Hematopoietic multipotent progenitor cell treated with erythropoietin and hydrocortisone succinate and interleukin-3 and kit ligand, for 17 days (in vitro differentiated cells): ENCODE measurements at regions not wholly inside any gene's neighbourhood (a gene's known extent, or its start where the extent isn't known, plus 50 kb on each side); places are given as distances from the start of the nearest gene placed in this dataset.

ENCODE experiments used
- DNase-seq: peaks from one replicate; pipeline ENCODE4 v3.0.0-alpha.2; 2015; ENCODE audit warnings: low spot score

DNA sequence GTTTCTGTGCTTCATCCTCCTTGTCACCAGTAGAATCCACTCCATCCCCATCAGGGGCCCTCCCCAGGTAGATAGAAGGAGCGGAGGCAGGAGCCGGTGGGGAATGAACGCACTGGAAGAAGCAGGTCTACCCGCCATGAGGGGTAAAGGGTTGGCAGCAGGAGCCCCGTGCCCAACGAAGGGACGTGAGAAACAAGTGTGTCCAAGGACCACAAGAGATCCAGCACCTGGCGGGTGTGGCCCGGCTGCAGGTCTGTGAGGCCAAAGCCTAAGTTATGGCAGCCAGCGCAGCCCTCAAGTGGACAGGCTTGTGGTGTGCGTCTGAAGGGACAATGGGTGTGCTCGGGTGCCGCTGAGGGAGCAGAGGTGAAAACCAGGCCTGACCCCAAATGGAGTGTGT is 94.3 kb downstream of the IRX2 start:
- DNase-seq, result no peak

DNA sequence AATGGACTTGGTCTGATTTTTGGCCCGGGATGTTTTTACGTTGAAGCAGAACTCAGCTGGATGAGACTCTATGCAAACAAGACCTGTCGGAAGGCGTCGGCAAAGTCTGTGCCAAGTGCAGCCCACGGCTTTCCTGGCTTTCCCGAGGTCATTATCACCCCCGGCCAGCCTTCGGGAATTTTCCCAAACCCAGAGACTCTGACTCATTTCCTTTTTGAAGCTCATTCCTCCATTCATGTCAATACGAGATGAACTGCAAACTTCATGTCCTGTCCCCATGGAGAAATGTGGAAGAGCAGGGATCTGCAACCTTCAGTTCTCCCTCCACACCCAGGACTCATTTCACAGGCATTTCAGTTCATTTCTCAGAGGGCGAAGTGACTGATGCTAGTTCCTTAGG is 95.3 kb downstream of the IRX2 start:
- no peak for DNase-seq

DNA sequence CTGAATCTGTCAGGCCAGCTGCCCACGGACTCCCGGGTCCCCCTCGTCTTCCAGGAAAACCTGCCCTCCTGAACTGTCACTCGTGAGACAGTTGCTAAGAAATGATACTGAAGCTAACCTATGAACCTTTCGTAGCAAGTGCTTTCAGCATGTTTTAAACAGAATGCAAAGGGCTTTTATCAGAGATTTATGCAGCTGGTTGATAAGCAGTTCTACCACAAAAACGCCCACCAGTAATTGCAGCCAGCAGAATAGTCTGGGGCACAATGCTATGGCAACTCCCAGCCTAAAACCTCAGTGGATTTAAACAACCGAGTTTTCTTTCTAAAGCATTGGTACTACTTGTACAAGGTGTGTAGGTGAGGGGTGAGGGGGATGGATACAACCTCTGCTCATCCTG is 97.5 kb downstream of the IRX2 start:
- DNase-seq, result no peak

DNA sequence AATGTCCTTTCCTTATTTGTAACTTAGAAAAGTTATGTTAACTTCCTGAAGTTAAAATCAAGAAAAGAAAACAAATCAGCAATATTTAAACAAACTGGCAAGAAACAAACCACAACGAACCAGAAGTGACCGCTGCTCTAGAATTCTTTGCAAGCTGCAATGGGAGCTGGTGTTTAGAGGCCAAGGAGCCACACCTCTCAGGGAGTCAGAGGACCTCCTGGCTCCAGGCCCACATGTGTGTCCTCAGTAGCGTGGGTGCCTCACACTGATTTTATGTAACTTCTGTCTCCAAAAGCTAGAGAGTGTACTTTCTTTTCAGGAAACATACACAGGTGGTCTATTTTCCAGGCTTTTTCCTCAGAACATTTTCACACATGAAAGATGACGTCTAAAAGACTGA is 100.4 kb downstream of the IRX2 start:
- no peak for DNase-seq

DNA sequence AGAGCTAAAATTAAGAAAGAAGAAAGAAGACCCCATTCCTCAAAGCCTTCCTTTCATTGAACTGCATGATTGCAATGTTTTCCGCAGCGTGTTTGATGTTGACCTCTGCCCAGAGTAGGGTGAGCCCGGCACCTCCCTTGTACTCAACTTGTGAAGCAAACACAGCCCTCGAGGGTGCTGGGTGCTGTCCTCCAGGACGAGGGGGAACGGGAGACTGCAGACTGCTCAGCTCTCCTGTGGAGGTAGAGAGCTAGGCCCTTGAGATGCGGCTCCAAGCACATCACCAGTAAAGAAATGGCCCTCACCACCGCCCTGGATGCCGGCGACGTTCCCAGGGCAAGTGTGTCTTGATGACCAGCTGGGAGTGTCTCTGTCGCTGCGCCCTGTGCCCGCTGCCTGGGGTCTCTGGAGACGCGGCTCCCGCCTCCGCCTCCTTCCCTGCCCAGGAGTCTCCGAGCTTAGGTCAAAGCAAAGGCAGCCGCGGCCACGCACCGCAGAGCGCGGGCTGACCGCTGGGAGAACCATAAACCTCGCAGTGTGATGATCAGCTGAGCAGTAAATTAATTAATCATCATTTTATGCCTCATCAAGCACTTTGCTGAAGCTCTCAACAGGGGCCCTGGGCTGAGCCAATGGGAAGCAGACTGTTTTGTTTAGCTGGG is 108.7 kb downstream of the IRX2 start:
- DNase-seq, result no peak

DNA sequence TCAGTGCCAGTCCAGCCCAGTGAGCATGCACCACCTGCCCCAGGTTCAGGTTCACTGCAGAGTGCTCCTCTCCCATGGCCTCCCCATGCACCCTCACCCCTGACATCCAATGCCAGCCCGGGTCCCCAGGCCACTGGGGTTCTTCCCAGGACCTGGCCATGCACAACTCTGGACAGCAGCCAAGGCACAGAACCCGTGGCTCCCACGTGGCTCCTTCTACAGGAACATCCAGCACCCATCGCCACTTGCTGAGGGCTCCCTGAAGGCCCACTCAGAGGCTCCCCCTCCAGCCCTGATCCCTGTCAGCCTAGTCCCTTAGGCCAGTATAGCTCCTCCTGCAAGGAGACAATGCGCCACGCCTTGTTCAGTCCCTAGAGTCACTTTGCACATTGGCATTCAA is 110.8 kb downstream of the IRX2 start:
- DNase-seq, result no peak

DNA sequence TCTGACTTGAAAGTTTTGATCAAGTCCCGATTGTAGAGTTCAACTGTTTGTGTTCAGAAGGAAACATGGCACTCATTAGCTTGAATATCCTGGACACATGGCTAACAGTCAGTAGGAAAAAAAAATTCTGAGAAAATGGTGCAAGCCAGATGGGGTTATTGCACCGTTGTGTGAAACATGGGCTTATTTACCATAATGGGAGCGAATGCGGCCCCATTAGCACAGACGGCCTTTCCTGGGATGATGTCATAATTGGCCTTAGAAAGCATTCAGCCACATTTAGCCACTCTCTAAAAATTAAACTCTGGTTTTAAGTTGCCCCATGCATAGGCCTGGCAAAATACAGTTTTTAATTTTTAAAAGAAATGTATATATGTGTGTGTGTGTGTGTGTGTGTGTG is 112.1 kb downstream of the IRX2 start:
- DNase-seq, result no peak

DNA sequence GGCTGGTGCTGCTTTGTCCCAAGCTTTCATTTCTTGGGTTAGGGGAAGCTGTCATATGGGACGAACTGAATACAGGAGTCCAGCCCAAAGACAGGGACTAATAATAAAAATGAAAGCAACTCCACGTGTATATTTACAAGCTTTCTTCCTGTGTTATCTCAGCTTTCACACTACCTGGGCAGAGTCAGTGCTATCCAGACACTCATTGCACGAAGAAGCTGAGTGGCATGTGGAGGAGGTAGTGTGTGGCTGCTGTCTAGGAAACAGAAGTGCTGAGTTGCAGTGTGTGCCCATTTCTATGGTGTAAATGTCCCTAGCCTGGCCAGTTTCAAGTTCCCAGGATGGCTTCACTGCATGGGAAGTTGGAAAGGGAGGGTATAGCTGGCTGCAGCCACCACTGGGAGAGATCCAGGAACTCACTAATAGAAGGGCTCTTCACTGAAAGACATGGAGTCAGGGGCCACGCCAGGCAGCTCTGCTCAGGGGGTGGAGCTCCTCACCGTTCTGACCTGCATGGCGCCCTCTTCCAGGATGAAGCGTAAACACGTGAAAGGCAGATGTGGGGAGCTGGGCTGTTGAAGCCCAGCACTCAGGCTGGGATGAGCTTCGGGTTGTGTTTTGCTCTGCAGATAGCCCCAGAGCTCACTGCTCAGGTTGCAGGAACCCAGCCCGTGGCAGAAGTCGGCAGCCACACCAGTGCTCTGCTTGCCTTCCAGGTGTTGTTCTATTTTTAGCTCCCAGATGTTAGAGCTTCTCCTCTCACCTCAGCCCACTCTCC is 116.9 kb downstream of the IRX2 start:
- DNase-seq, result no peak

DNA sequence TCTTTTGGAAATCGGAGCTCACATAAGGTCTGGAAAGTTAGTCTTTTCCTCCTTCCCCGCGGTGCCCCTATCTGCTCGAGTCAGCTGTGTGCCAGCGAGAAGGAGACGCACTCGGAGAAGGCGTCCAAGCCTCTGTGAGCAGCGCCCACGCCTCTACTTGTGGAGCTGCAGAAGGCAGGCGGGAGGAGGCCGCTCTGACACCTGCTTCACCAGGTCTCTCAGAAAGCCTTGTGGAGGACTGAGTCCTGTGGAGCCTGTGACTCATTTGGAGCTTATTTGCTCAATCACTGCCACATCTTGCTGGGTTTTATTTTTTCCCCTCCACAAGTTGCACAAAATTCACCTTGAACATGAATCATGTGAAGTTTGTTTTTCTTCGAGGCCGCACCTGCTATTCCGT is 117.5 kb downstream of the IRX2 start:
- no peak for DNase-seq

DNA sequence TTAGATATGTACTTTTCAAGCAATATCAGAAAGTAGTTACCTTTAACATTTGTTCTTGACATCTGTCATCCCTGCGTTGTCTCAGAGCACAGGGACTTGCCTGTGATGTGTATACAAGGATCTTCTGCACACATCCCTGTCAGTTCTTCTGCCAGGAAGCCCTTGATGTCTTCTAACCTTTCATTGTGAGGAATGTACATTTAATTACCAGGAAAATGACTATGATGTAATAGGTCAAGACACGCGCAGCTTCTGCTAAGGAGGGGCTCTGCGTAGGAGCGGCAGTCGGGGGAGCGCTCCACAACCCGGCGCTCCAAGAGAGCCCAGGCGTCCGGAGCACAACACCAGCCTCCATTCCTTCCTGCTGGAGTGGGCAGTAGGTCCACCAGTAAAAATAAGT is 119.7 kb downstream of the IRX2 start:
- DNase-seq, result no peak

DNA sequence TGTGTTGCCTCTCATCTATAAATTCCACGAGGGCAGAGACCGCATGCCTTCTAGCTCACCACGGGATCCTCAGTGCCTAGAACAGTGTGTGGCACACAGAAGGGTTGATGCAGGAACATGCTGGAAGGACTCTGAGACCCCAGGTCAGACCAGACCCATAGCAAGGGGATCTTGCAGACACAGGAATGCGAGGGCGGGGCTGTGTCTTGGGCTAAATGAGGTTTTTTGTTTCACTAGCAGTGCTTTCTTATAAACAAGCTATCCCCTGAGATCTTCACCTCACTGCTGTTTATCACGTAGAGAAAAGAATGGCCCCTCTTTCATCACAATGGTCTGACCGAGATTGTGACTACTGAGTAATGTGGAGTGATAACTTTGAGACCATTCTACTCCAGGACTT is 122.4 kb downstream of the IRX2 start:
- no peak for DNase-seq

DNA sequence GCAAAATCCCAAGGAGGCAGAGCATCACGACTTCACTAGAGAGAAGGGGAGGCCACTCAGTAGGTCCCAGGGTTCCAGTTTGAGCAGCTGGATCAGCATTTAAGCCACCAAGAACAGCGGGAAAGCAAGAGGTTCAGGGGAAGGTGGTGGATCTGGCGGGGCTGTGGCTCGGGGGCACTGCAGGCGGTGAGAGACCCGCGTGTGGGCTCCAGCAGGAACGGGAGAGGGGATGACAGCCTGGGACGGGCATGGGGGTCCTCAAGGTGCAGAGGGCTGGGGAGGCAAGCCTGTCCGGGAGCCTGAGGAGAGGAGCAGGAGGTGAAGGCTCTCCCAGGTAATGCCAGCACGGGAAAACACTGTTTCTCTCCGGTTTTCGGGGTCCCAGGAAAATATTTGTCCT is 123.6 kb downstream of the IRX2 start:
- DNase-seq, result no peak

DNA sequence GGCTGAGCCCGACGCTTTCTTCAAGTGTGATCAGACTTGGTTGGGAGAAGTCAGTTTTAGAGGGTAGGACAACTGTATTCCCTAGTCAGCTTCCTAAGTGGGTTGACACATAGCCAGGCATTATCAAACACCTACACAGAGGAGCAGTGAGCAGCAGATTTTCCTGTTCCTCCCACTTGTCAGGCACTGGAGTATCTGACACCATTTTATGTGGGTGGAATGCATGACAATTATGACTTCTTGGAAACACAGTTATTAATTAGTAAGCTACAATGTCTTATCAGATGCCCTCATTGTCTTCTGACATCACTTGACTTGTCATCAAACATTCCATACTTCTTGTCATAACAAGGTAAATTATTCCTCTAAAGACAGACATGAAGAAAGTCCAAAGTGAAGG is 124.9 kb downstream of the IRX2 start:
- DNase-seq, result peak; percentile 3

DNA sequence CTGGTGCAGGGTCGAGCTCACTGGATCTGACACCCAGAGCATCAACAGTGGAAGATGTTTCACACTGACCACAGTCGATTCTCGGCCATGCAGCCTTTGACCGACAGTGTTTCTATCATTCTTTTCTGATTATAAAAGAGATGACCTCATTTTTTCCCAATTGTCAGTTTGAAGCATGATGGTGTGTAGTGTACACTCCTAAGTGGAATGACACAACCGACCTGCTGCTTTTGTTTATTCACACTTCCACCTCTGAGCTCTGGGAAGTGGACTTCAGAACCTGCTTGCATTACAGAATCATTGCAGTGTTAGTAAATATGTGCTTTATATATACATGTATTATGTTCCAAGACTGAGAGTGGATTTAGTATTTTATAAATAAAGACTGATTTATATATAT is 128.6 kb downstream of the IRX2 start:
- no peak for DNase-seq

DNA sequence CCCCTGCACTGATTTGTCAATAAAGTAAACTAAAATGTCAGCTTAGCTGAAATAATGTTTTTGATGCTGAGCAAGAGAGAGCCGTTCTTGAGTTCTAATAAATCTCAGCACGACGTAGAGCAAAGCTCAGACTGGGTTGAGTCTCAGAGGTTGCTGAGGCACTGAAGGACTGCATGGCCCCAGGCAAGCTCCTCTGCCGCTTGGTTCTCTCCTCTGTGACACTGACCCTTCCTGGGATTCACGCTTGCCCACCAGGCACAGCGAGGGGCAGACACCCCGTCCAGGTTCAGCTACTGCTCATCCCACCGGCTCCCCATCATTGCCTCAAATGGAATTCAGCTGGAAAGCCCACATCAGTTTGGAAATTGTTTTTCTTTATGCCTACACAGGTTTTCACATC is 129.8 kb downstream of the IRX2 start:
- DNase-seq, result no peak

DNA sequence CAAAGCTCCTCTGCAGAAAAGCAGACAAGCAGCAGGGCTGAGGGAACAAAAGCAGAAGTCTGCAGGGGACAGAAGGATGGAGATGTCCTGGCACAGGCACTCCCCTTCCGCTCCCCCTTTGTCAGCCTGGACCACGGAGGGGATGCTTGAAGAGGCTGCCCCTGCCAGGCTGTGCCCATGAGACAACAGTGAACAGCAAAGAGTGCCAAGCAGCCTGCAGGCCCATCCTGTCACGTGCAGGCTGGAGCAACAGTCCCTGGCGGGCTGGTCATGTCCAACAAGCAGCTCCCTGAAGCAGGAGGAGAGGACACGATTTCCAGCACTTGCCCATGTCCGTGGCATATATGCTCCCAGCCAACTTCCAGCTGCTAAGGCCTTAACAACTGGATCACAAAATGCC is 132.3 kb downstream of the IRX2 start:
- no peak for DNase-seq

DNA sequence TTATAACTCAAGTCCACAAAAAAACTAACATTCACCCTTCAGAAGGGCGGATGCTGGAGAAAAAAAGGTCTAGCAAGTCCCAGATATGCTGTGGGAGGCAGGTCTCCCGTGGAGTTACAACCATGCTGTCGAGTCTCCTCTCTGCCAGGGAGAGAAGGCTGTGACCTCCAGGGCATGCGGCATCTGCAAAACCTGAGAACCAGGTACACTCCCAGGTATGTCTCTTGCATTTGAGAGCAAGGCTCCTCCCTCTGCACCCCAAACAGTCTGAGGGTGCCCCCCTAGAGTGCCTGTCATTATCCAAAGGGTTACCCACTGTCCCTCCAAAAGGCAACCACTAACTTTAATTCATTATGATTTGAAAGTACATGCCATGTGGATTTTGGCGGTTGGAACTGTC is 134.0 kb downstream of the IRX2 start:
- no peak for DNase-seq

DNA sequence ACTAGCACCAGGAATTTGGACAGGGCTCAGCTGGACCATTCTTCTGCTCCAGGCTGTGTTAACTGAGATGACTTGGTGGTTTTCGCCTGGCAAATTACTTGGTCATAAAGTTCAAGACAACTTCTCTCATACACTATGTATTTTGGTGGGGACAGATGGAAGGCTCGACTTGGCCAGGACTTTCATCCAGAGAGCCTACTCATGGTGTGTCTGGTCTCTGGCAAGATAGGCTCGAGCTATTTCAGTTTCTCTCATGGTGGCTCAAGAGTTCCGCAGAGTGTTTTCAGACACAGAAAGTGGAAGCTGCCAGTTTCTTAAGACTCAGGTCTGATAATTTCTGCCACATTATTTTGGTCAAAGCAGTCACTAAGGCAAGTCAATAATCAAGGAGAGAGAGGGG is 135.6 kb downstream of the IRX2 start:
- DNase-seq, result no peak

DNA sequence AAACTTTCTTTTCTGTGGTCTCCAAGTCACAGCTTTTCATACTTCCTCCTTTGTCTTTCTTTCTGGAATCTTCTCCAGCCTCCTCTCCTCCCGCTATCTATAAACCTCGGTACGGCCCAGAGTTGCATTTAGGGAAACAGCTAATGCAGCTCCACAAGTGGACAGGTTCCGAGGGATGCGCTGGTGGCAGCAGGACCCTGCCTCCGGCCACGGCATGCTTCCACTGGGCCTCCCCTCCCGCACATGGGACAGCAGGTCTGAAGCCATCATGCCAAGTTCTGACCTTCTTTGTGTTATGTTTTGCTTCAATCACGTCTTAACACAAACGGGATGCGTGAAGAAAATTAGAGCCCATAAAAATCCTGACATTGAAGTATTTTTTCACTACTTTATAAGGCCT is 136.9 kb downstream of the IRX2 start:
- no peak for DNase-seq

DNA sequence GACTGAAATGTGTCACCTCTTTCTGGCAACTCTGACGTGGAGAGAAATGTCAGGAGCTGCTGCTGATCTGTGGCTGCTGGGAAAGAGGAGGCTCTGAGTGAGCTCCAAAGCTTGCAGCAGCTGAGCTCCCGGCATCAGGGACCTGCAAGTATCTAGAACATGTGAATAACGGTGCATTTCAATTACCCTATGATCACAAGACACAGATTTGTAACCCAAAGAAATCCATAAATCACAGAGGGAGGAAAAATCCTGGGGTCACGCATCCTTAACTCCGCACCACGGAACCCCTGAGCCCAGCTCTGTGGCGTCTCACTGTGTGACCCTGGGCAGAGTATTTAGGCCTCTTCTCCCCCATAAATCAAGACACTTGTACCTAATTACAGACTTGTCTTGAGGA is 139.8 kb downstream of the IRX2 start:
- DNase-seq, result no peak

DNA sequence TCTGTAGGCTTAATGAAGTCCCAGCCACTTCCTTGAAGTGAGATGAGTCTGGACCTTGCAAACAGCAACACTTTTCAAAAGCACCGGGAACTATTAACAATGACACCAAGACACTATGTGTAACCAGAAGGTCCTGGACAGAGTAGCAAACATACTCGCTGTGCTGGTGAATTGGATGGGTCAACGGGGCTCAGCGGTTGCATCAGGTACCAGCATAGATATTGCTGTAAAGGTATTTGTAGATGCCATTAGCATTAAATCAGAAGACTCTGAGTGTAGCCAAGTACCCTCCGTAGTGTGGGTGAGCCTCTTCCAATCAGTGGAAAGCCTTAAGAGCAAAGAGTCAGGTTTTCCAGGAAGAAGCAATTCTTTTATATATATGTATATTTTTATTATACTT is 140.5 kb downstream of the IRX2 start:
- no peak for DNase-seq

DNA sequence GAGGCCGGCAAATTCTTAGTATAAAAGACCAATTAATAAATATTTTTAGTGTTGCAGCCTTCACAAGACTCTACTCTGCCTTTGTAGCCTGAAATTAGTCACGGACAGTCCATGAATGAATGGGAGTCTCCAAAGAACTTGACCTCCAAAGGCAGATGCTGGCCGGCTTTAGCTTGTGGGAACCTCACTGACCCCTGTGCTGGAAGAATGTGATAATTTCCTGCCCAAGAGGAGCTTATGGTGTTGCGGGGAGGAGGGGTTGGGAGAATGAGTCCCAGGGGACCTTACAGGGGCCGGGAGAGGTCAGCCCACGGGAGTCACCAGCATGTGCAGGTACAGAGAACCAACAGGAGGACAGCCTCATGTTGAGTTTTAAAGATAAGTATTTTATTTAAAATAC is 143.1 kb downstream of the IRX2 start:
- DNase-seq, result no peak

DNA sequence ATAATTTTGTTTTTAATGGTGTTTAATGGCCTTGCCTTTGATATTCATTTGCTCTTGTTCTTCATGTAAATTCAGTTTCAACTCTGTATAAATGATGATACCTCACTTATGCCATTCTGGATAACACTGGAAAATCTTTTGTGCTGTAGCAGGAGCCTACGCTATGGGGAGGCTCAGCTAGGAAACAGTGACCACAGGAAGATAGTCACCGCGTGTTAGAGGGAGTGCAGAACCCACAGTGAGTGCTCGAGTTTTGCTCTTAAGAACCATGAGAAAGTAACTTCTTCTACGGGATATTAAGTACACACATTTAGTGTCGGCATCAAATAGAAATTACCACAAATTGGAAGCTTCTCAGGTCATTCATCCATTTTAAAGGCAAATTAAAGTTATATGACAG is 143.9 kb downstream of the IRX2 start:
- no peak for DNase-seq

DNA sequence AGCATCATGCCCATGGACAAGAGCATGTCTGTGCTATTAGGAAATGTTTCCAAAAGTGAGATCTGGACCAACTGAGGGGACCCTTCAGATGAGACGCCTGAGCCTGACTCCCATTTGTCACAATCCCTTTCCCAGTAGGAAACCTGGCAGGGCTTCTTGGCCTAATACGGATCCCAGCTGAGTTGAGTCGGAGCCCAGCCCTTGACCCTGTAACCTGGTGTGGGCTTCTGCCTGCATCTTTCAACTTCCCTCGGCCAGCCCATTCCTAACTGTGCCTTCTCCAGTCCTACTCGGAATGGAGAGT is 148.3 kb downstream of the IRX2 start:
- no peak for DNase-seq
